Nephron (organoid): ENCODE measurements at regions not wholly inside any gene's neighbourhood (a gene's known extent, or its start where the extent isn't known, plus 50 kb on each side); places are given as distances from the start of the nearest gene placed in this dataset.

Experiments used
- H3K27ac Mint-ChIP-seq, 3 experiments: 2 replicates each; pipeline ENCODE4 v1.8.0; 2020; ENCODE audit warnings: mixed read lengths in 3 of 3, mild to moderate bottlenecking in 2 of 3, moderate library complexity in 1 of 3
- H3K27me3 Mint-ChIP-seq: 2 replicates; pipeline ENCODE4 v1.8.0; 2021; ENCODE audit warnings: low read depth, mild to moderate bottlenecking, moderate library complexity, mixed read lengths
- H3K36me3 Mint-ChIP-seq: 2 replicates; pipeline ENCODE4 v1.8.0; 2020; ENCODE audit warnings: low read depth, mixed read lengths
- H3K4me1 Mint-ChIP-seq: 2 replicates; pipeline ENCODE4 v1.8.0; 2020; ENCODE audit warnings: mixed read lengths
- H3K4me3 Mint-ChIP-seq, 3 experiments: 2 replicates each; pipeline ENCODE4 v1.8.0; 2020; ENCODE audit warnings: mild to moderate bottlenecking in 3 of 3, mixed read lengths in 3 of 3, moderate library complexity in 2 of 3
- H3K9me3 Mint-ChIP-seq: 2 replicates; pipeline ENCODE4 v1.8.0; 2020; ENCODE audit warnings: mixed read lengths
- CTCF ChIP-seq, 3 experiments: fragments of 200-600 bp; sonication (generic); IDR thresholded peaks; one replicate each; pipeline ENCODE4 v1.5.0; 2021; ENCODE audit warnings: antibody characterized with exemption in 3 of 3; ENCODE audit not compliant: unreplicated experiment in 3 of 3

- TF ChIP-seq CTCF (IDR thresholded peaks at IDR 0.05; ENCODE audit: unreplicated experiment in 3 of 3) = no peak
These were observed 435.3 kb upstream of the NBEA start for GRCh38 chr13:34506796-34507195.

DNA sequence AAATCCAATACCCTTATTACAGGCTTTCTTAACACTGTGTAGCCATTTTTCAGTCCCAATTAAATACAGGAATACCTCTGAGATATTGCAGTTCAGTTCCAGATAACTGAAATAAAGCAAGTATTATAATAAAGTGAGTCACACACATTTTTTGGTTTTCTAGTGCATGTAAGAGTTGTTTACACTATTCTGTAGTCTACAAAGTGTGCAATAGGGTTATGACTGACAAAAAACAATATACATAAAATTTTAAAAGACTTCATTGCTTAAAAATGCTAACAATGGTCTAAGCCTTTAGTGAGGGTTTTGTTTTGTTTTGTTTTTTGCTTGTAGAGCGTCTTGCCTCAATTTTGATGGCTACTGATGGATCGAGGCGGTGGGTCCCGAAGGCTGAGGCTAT is 434.4 kb upstream of the NBEA start:
- TF ChIP-seq CTCF (IDR thresholded peaks at IDR 0.05; ENCODE audit: unreplicated experiment in 3 of 3) = no peak

More at GRCh38 chr13:34506796-34507195, 435.3 kb upstream of the NBEA start:
- H3K27me3 Mint-ChIP-seq = no peaks in the 10 kb centered on the region
- no peak overlapping the region for H3K4me3 Mint-ChIP-seq
- H3K9me3 Mint-ChIP-seq = no peaks in the 10 kb centered on the region
- H3K36me3 Mint-ChIP-seq = no peaks in the 10 kb centered on the region
- no peak overlapping the region for H3K27ac Mint-ChIP-seq
- no peaks in the 10 kb centered on the region for H3K4me1 Mint-ChIP-seq

GRCh38 chr13:34512817-34513216 is 429.3 kb upstream of the NBEA start:
- Mint-ChIP-seq H3K27me3 (no peaks in the 10 kb centered on the region), H3K4me3 (no peak overlapping the region), H3K4me1 (no peaks in the 10 kb centered on the region), H3K27ac (no peak overlapping the region), H3K36me3 (no peaks in the 10 kb centered on the region), H3K9me3 (no peaks in the 10 kb centered on the region)
- TF ChIP-seq CTCF (IDR thresholded peaks at IDR 0.05; ENCODE audit: unreplicated experiment in 3 of 3) = no peak

More for the DNA sequence above, 434.4 kb upstream of the NBEA start:
- Mint-ChIP-seq H3K4me3 (no peak overlapping the region), H3K36me3 (no peaks in the 10 kb centered on the region), H3K27ac (no peak overlapping the region), H3K4me1 (no peaks in the 10 kb centered on the region), H3K9me3 (no peaks in the 10 kb centered on the region), H3K27me3 (no peaks in the 10 kb centered on the region)

- no peaks in the 10 kb centered on the region for H3K4me1 Mint-ChIP-seq
- H3K27ac Mint-ChIP-seq = no peak overlapping the region
- no peaks in the 10 kb centered on the region for H3K9me3 Mint-ChIP-seq
- no peak for TF ChIP-seq CTCF (IDR thresholded peaks at IDR 0.05; ENCODE audit: unreplicated experiment in 3 of 3)
- no peaks in the 10 kb centered on the region for H3K36me3 Mint-ChIP-seq
- H3K4me3 Mint-ChIP-seq = no peak overlapping the region
- no peaks in the 10 kb centered on the region for H3K27me3 Mint-ChIP-seq
These were observed 428.5 kb upstream of the NBEA start for GRCh38 chr13:34513526-34513925.

- Mint-ChIP-seq H3K27me3 (no peaks in the 10 kb centered on the region), H3K27ac (no peak overlapping the region), H3K4me1 (no peaks in the 10 kb centered on the region), H3K4me3 (no peak overlapping the region), H3K36me3 (no peaks in the 10 kb centered on the region), H3K9me3 (no peaks in the 10 kb centered on the region)
- TF ChIP-seq CTCF (IDR thresholded peaks at IDR 0.05; ENCODE audit: unreplicated experiment in 3 of 3) = no peak
These were observed 426.9 kb upstream of the NBEA start for GRCh38 chr13:34515201-34515600.

GRCh38 chr13:34521171-34521570 is 420.9 kb upstream of the NBEA start:
- H3K36me3 Mint-ChIP-seq = no peaks in the 10 kb centered on the region

More at GRCh38 chr13:34521171-34521570, 420.9 kb upstream of the NBEA start:
- TF ChIP-seq CTCF (IDR thresholded peaks at IDR 0.05; ENCODE audit: unreplicated experiment in 3 of 3) = no peak
- no peak overlapping the region for H3K4me3 Mint-ChIP-seq
- H3K9me3 Mint-ChIP-seq = no peaks in the 10 kb centered on the region
- no peak overlapping the region for H3K27ac Mint-ChIP-seq
- peaks cover 8% of the 10 kb centered on the region for H3K4me1 Mint-ChIP-seq
- H3K27me3 Mint-ChIP-seq = no peaks in the 10 kb centered on the region
